GM12872 (cell line): ENCODE measurements at regions not wholly inside any gene's neighbourhood (a gene's known extent, or its start where the extent isn't known, plus 50 kb on each side); places are given as distances from the start of the nearest gene placed in this dataset.

ENCODE experiments used
- CTCF ChIP-seq: IDR thresholded peaks from 3 replicates; pipeline ENCODE4 v1.5.1; 2011; ENCODE audit warnings: low read depth, mild to moderate bottlenecking, low read length, moderate library complexity; ENCODE audit not compliant: insufficient read depth

- TF ChIP-seq CTCF: no peak
Observed at GRCh38 chr9:105928416-105928815, 234.1 kb downstream of the TMEM38B start.

- TF ChIP-seq CTCF: no peak
Observed at GRCh38 chr9:105930011-105930627, 235.8 kb downstream of the TMEM38B start.

GRCh38 chr9:105932276-105932675 lies 237.9 kb downstream of the TMEM38B start:
- TF ChIP-seq CTCF: no peak

GRCh38 chr9:105950448-105950847 lies 256.1 kb downstream of the TMEM38B start:
- TF ChIP-seq CTCF: no peak

- TF ChIP-seq CTCF: no peak
Observed at GRCh38 chr9:105950894-105951293, 256.6 kb downstream of the TMEM38B start.

GRCh38 chr9:105954517-105954916 lies 260.2 kb downstream of the TMEM38B start:
- TF ChIP-seq CTCF: no peak

GRCh38 chr9:105957830-105958229 lies 263.5 kb downstream of the TMEM38B start:
- TF ChIP-seq CTCF: no peak
